ENCODE measurements at regions not wholly inside any gene's neighbourhood (a gene's known extent, or its start where the extent isn't known, plus 50 kb on each side); places are given as distances from the start of the nearest gene placed in this dataset.

DNA sequence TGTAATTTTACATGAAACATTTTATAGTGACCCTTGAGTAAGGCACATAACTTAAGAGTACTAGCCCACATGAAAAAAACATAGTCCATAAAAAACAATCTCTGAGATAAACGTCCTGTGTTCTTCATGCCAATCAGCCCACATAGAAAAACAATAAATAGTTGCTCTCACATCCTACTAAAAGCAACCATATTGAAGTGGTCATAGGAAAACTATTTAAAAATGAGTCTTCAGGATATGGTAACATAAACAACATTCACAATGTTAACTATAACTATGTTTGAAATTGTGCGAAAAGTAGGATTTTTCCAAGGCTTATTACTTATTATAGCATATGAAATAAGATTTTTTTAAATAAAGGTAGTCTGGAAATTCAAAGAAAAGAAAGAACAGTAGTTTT, 77.1 kb upstream of the EPHA5 start:
- no peak for DNase-seq (ENCODE audit: low spot score)

DNA sequence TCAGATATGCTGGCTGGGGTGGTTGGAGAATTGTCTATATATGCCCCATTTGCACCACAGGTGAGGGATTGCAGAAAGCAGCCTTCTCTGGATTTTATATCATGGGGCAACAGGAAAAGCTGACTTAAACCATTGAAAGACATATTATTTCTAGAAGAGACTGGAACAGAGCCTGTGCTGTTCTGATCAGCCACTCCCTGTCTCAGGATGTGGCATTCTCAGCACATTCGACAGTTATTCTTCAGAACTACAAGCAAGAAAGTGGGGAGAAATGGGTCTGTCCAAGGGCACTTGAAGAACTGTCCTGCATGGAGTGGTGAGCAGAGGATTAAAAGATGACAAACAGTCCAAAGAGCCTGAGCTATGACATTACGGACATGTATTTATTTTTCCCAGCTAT, 67.8 kb upstream of the EPHA5 start:
- DNase-seq (ENCODE audit: low spot score), result no peak

DNA sequence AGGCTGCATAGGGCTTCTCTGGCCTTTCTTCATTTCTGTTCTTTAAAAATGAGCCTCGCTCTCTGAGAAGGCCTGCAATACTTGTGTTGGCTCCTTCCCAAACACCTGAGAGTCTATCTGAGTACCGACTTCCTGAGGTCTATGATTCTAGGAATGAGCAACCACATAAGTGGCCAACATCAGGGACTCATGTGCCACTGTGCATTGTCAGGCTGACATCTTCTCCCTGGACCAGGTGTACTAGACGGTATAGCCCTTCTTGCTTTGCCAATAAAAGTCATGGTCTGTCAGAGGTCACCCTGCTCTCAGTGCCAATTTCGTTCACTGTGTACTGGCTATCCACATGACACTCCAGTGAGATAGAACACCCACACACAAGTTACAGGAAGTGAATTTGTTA, 67.4 kb upstream of the EPHA5 start:
- no peak for DNase-seq (ENCODE audit: low spot score)

DNA sequence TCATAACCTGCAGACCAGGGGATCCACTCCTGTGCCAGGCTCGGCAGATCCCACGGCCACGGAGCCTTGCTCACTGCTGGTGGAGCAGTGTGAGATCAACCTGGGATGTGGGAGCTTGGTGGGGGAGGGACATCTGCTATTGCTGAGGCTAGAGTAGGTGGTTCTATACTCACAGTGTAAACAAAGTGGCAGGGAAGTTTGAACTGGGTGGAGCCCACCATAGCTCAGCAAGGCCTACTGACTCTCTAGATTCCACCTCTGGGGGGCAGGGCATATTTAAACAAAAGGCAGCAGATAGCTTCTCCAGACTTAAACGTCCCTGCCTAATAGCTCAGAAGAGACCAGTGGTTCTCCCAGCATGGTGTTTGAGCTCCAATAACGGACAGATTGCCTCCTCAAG, 54.7 kb upstream of the EPHA5 start:
- DNase-seq (ENCODE audit: low spot score), result no peak

Measured in pons (tissue), 1 donor.